ENCODE measurements at regions not wholly inside any gene's neighbourhood (a gene's known extent, or its start where the extent isn't known, plus 50 kb on each side); places are given as distances from the start of the nearest gene placed in this dataset.

- no peak for TF ChIP-seq CTCF (IDR thresholded peaks at IDR 0.05; ENCODE audit: insufficient read depth, low read length, poor library complexity, severe bottlenecking)
- no peak for TF ChIP-seq EZH2phosphoT487 (conservative IDR thresholded peaks at IDR 0.05; ENCODE audit: low read length)
Measured at GRCh38 chr7:136179851-136180721, 202.9 kb upstream of the MTPN start.
